HG03175 (cell line): ENCODE measurements at regions not wholly inside any gene's neighbourhood (a gene's known extent, or its start where the extent isn't known, plus 50 kb on each side); places are given as distances from the start of the nearest gene placed in this dataset.

Experiments
- ATAC-seq: cut with Tn5 transposase; IDR thresholded peaks from one replicate; pipeline ENCODE4 v1.9.1; 2021; ENCODE audit warnings: mild to moderate bottlenecking, moderate library complexity; ENCODE audit not compliant: unreplicated experiment

GRCh38 chr13:76795701-76796695, 90.2 kb downstream of the KCTD12 start:
- no peak for ATAC-seq

GRCh38 chr13:76792731-76793347, 93.4 kb downstream of the KCTD12 start:
- no peak for ATAC-seq

DNA sequence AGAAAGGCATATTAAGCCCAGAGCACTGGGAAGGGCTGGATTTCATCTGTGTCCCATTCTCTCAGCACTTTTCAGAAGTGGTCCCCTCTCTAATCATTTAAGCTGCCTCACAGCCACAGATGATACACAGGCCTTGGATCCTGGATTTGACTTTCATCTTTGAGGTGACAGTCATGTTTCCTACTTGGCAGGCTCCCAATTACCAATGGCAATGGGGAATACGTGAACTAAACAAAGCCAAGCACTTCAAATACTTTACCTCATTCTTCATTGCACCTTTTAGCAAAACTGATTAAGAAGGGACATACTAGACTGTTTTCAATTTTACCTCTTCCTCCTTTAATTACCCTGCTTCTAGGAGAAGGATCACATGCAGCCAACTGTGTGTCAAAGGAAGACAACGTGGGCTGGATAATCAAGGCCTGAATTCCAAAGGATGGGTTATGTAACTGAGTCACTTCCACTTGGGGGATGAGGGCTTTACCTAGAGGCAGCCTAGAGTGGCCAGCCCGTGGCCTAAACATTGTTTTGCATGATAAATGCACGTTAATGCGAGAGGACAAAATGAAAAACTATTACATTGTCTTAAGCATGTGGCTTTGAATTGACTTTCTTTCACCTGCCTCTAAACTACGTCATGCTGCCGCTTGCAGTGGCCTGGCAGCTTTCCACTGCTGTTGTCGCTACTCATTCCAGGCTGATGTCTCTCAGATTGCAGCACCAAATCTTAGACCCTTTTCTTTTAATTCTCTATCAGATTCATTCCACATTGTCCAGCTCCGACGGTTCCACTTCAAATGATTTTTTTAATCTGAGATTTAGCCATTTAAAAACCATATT, 95.0 kb downstream of the KCTD12 start:
- ATAC-seq, result no peak

DNA sequence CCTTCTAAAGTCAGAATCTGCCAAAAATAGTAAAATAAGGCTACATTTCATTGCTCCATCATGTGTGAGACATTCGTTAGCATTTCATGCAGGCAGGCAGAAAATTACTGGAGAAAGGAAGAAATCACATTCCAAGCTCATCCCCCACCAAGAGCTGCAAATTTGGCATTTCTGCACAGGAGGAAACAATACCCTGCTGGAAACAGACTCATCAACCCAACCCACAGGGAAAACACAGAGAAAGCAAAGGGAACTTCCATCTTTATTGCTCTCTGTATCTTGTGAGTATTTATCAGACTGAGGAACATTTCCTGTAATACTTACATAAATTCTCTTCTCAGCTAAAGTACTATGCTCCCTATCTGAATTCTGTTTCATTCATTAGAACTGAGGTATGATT, 95.7 kb downstream of the KCTD12 start:
- ATAC-seq, result no peak

DNA sequence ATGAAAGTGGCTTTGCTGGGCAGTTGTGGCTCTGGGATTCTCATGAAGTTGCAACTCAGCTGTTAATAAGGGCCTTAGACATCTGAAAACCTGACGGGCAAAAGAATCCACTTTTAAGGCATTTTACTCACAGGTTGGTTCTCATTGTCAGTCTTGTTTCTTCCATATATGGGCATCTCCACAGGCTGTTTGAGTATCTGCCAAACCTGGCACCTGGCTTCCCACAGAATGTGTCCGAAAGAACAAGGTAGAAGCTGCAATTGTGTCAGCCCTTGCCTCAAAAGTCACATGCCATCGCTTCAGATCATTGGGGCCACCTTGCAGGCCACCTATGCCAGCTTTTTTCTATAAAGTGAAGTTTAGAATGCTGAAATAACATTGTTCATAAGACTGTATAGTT, 102.4 kb downstream of the KCTD12 start:
- no peak for ATAC-seq

DNA sequence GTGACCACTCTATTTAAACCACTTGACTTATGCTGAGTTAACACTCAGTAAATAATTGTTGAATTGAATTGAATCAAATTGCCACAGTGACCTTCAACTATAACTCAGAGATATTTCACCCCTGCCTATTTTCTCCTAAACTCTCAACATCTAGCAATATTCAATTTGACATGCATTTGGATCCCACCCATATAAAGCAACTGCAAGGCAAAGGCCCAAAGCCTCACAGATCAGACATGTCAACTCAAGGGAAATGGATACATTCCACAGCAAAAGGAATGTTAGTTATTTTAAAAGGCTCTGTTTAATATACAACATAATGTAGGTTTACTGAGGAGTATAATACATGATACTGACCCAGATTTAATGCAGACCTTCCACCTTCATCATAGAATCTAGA, 107.4 kb downstream of the KCTD12 start:
- ATAC-seq, result no peak

DNA sequence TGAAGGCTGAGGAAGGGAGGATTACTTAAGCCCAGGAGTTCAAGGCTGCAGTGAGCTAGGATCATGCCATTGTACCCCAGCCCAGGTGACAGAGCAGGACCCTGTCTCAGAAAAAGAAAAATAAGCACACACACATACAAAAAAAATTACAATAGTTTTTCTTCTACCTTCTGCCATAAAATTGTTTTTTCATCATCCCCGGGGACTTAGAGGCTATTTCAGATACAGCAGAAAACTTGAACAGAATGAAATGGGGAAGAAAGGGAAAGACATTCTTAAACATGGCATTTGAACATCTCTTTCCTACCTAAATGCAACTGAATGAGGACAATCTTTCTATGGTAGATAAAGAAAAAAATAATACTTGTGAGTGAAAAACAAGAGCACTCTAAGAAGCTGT, 109.1 kb downstream of the KCTD12 start:
- no peak for ATAC-seq

GRCh38 chr13:76775088-76775740, 111.0 kb downstream of the KCTD12 start:
- ATAC-seq, result no peak

GRCh38 chr13:76773448-76774094, 112.6 kb downstream of the KCTD12 start:
- ATAC-seq, result no peak

DNA sequence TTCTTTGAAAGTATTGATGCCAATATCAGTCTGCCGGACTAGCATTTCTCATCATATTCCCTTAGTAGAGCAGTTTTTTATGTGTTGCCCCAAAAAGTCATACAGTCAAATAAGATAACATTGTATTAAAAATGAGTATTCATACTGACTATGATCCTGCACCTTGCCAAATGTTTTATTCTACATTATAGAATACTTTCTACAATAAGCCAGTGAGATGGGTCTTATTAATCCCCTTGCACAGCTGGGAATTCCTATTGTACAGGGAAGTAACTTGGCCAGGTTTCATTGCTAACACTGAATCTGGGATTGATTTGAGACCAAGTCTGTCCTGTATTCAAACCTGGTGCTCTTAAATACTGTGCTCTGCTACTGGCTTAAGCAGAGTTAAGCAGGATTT, 114.0 kb downstream of the KCTD12 start:
- ATAC-seq, result no peak

- ATAC-seq, result no peak
Measured at GRCh38 chr13:76769271-76769791, 116.9 kb downstream of the KCTD12 start.

GRCh38 chr13:76768384-76768783, 117.8 kb downstream of the KCTD12 start:
- no peak for ATAC-seq

DNA sequence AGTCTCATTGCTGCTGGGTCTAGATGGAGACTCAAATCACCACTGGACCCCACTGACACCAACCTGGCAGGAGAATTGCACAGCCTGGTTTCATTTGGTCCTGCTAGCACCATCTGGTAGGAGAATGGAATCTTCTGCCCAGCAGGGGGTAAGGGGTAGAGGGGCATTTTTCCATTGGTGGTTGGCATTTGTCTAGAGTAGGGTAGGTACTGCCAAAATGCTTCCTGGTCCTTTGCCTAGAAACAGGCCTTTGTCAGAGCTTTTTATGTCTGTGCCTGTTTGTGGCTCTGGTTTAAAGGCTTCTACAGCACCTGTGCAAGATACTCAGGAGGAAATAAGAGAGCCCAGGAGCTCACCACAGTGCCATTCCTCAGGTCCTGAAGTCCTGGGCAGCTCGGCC, 121.3 kb downstream of the KCTD12 start:
- no peak for ATAC-seq

GRCh38 chr13:76764429-76764828, 121.8 kb downstream of the KCTD12 start:
- no peak for ATAC-seq

DNA sequence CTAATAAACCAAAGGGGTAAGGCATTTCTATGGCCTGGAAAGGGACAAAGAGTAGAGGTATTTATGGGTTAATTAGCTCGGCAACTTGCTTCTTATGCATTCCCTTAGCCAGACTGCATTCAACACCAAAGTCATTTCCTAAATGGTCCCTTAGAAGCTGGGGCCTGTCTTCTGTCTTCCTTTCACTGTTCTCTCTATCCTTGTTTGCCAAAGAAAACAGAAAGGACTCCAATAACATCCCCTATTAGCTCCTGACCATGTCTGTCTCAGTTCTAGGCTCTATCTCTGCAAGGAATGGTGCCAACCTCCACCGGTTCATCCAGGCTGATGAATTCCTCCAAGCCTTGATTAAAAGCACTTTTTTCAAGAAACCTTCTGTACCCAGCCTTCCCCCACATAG, 123.5 kb downstream of the KCTD12 start:
- ATAC-seq, result no peak

GRCh38 chr13:76759877-76760276, 126.3 kb downstream of the KCTD12 start:
- no peak for ATAC-seq

GRCh38 chr13:76758738-76759137, 127.5 kb downstream of the KCTD12 start:
- no peak for ATAC-seq

GRCh38 chr13:76758257-76758656, 127.9 kb downstream of the KCTD12 start:
- no peak for ATAC-seq

DNA sequence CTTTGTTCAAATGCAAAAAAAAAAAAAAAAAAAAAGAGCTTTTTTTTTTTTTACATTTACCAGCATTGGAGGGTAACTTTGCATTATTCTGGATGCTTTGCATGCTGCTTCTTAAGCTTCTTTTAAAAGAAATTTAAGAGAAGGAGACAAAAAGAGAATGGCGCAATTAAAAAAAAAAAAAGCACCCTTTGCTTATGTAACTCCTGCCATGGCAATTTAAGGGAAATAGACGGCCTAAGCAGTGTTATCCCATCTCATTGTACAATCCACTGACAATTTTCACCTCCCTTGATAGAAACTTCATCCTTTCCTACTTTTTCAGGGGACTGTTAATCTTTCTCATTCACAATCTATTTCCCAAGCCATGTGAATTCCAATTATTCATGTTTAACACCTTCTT, 129.8 kb downstream of the KCTD12 start:
- ATAC-seq, result no peak

GRCh38 chr13:76754414-76754813, 131.8 kb downstream of the KCTD12 start:
- ATAC-seq, result no peak
